Panc1 (cell line): ENCODE measurements at regions not wholly inside any gene's neighbourhood (a gene's known extent, or its start where the extent isn't known, plus 50 kb on each side); places are given as distances from the start of the nearest gene placed in this dataset.

Source experiments
- POLR2AphosphoS5 ChIP-seq: IDR thresholded peaks from 2 replicates; pipeline ENCODE4 v1.6.1; 2012; ENCODE audit warnings: mild to moderate bottlenecking, low read depth, low read length, moderate library complexity
- SIN3A ChIP-seq: IDR thresholded peaks from 2 replicates; pipeline ENCODE4 v1.6.1; 2012; ENCODE audit warnings: low read depth, mild to moderate bottlenecking, low read length, moderate library complexity, borderline replicate concordance; ENCODE audit not compliant: insufficient read depth
- TF ChIP-seq, protein P1 (sequence below): fragments of 450-650 bp; IDR thresholded peaks from 2 replicates; pipeline ENCODE4 v1.5.1; 2017; ENCODE audit warnings: mild to moderate bottlenecking
- TF ChIP-seq, protein P2 (sequence below), 2 experiments: IDR thresholded peaks; 2 replicates each; pipeline ENCODE4 v1.6.1; 2011 to 2012; ENCODE audit warnings: low read depth in 2 of 2, control low read depth in 1 of 2, low read length in 1 of 2, mild to moderate bottlenecking in 1 of 2, moderate library complexity in 1 of 2; ENCODE audit not compliant: insufficient read depth in 1 of 2

- TF ChIP-seq, protein P1, sequence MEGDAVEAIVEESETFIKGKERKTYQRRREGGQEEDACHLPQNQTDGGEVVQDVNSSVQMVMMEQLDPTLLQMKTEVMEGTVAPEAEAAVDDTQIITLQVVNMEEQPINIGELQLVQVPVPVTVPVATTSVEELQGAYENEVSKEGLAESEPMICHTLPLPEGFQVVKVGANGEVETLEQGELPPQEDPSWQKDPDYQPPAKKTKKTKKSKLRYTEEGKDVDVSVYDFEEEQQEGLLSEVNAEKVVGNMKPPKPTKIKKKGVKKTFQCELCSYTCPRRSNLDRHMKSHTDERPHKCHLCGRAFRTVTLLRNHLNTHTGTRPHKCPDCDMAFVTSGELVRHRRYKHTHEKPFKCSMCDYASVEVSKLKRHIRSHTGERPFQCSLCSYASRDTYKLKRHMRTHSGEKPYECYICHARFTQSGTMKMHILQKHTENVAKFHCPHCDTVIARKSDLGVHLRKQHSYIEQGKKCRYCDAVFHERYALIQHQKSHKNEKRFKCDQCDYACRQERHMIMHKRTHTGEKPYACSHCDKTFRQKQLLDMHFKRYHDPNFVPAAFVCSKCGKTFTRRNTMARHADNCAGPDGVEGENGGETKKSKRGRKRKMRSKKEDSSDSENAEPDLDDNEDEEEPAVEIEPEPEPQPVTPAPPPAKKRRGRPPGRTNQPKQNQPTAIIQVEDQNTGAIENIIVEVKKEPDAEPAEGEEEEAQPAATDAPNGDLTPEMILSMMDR, result no peak
- TF ChIP-seq, protein P2, sequence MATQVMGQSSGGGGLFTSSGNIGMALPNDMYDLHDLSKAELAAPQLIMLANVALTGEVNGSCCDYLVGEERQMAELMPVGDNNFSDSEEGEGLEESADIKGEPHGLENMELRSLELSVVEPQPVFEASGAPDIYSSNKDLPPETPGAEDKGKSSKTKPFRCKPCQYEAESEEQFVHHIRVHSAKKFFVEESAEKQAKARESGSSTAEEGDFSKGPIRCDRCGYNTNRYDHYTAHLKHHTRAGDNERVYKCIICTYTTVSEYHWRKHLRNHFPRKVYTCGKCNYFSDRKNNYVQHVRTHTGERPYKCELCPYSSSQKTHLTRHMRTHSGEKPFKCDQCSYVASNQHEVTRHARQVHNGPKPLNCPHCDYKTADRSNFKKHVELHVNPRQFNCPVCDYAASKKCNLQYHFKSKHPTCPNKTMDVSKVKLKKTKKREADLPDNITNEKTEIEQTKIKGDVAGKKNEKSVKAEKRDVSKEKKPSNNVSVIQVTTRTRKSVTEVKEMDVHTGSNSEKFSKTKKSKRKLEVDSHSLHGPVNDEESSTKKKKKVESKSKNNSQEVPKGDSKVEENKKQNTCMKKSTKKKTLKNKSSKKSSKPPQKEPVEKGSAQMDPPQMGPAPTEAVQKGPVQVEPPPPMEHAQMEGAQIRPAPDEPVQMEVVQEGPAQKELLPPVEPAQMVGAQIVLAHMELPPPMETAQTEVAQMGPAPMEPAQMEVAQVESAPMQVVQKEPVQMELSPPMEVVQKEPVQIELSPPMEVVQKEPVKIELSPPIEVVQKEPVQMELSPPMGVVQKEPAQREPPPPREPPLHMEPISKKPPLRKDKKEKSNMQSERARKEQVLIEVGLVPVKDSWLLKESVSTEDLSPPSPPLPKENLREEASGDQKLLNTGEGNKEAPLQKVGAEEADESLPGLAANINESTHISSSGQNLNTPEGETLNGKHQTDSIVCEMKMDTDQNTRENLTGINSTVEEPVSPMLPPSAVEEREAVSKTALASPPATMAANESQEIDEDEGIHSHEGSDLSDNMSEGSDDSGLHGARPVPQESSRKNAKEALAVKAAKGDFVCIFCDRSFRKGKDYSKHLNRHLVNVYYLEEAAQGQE (IDR thresholded peaks at IDR 0.05; ENCODE audit: insufficient read depth in 1 of 2, low read depth in 2 of 2, low read length in 1 of 2), result no peak
- no peak for TF ChIP-seq POLR2AphosphoS5
- TF ChIP-seq SIN3A, result no peak
Measured at GRCh38 chr2:18319987-18320386, 240.5 kb downstream of the RDH14 start.
